ENCODE measurements at regions not wholly inside any gene's neighbourhood (a gene's known extent, or its start where the extent isn't known, plus 50 kb on each side); places are given as distances from the start of the nearest gene placed in this dataset.

DNA sequence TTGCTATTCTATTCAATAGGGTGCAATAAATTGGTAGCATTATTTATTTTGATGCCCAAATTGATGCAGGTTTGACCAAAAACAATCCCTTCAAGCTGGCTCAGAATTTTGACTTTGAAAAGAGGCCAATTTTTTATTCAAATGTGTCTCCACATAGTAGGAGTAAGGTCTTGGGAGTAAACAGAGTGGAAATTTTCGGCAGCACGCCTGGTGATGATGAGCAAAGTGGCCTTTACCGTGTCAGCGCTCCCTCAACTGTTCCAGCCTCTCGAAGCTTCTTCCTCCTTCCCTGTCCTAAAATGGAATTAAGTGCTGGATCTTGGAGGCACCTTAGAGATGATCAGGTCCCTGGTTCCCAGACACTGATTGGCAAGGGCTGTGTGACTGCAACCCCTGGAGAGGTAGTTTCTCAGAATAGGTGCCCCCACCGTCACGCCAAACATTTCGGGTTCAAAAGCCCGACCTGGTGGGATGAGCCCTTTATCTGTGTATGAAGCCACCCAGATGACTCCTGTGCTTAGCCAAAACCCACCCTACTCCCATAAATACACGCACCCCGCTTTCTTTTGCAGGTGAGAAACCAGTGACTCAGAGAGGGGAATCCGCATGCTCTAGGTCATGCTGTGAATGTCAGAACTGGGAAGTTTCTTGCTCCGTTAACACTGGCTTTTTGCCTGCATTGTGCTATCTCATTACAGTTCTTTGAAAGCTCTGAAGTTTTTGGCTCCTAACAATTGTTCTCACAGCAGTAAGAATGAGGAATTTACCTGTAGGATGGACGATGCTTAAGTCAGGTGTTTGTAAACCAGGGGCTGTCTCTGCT lies 89.1 kb downstream of the CRYGS start:
- TF ChIP-seq CTCF (IDR thresholded peaks at IDR 0.05), result no peak
- no peak for TF ChIP-seq POLR2AphosphoS5 (IDR thresholded peaks at IDR 0.05; ENCODE audit: insufficient read depth in 1 of 2, low read depth in 1 of 2)
- TF ChIP-seq POLR2A (IDR thresholded peaks at IDR 0.05), result no peak
